ENCODE measurements at regions not wholly inside any gene's neighbourhood (a gene's known extent, or its start where the extent isn't known, plus 50 kb on each side); places are given as distances from the start of the nearest gene placed in this dataset.

GRCh38 chr15:87746333-87746732 is 510.2 kb downstream of the NTRK3 start:
- no peaks in the 10 kb centered on the region for H3K4me1 ChIP-seq (replicated peaks in 1 of 2)
- intact Hi-C loops (cut with DNase I): no loop called here
- no peak overlapping the region for H3K4me3 ChIP-seq
- H3K27me3 ChIP-seq: no peaks in the 10 kb centered on the region
- no peak overlapping the region for H3K27ac ChIP-seq
- no peak for DNase-seq
- no peak for TF ChIP-seq CTCF (IDR thresholded peaks at IDR 0.05)
- H3K36me3 ChIP-seq (replicated peaks in 1 of 2): no peaks in the 10 kb centered on the region
- H3K9me3 ChIP-seq (replicated peaks in 1 of 3): no peaks in the 10 kb centered on the region

GRCh38 chr15:87744815-87745214 is 511.7 kb downstream of the NTRK3 start:
- no peak for TF ChIP-seq CTCF (IDR thresholded peaks at IDR 0.05)
- TF ChIP-seq POLR2A (IDR thresholded peaks at IDR 0.05): no peak
- H3K27ac ChIP-seq: no peak overlapping the region
- no peaks in the 10 kb centered on the region for H3K27me3 ChIP-seq
- intact Hi-C loops (cut with DNase I): no loop called here
- no peaks in the 10 kb centered on the region for H3K4me1 ChIP-seq (replicated peaks in 1 of 2)
- no peaks in the 10 kb centered on the region for H3K36me3 ChIP-seq (replicated peaks in 1 of 2)
- no peak overlapping the region for H3K4me3 ChIP-seq
- no peak for DNase-seq
- no peaks in the 10 kb centered on the region for H3K9me3 ChIP-seq (replicated peaks in 1 of 3)
- WGBS, 4 donors: 76 to 83% (median 80%) methylated on average over 2 of the region's 2 CpGs

DNA sequence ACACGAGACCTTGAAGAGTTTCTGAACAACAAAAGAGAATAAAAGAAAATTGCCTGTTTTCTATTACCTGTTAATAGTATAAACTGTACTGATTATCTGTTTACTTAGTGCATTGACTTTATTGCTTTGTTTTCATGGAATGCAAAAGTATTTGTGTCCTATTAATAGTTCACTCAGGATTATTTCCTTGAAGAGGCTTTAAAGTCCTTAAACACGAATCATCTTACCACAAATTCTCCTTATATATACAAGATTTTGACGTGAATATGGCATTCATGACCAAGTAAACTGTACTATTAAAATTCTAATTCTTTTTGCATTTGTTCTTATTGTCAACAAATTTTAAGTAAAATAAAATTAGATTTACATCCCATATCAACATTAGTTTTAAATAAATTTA is 513.0 kb downstream of the NTRK3 start:
- H3K4me3 ChIP-seq: no peak overlapping the region
- H3K27me3 ChIP-seq: no peaks in the 10 kb centered on the region
- no peak overlapping the region for H3K27ac ChIP-seq
- H3K36me3 ChIP-seq (replicated peaks in 1 of 2): no peaks in the 10 kb centered on the region
- TF ChIP-seq CTCF (IDR thresholded peaks at IDR 0.05) (no peak), POLR2A (IDR thresholded peaks at IDR 0.05) (no peak)
- no peak for DNase-seq
- no peaks in the 10 kb centered on the region for H3K9me3 ChIP-seq (replicated peaks in 1 of 3)
- 58 to 70% (median 62%) methylated on average over 3 of the region's 3 CpGs for WGBS, 4 donors
- no peaks in the 10 kb centered on the region for H3K4me1 ChIP-seq (replicated peaks in 1 of 2)
- intact Hi-C loops (cut with DNase I): no loop called here

- H3K36me3 ChIP-seq (replicated peaks in 1 of 2): no peaks in the 10 kb centered on the region
- no peaks in the 10 kb centered on the region for H3K9me3 ChIP-seq (replicated peaks in 1 of 3)
- WGBS, 4 donors: 58 to 69% (median 61%) methylated on average over 3 of the region's 3 CpGs
- H3K27ac ChIP-seq: no peak overlapping the region
- no peak overlapping the region for H3K4me3 ChIP-seq
- DNase-seq: no peak
- no peaks in the 10 kb centered on the region for H3K27me3 ChIP-seq
- TF ChIP-seq CTCF (IDR thresholded peaks at IDR 0.05): no peak
- no peak for TF ChIP-seq POLR2A (IDR thresholded peaks at IDR 0.05)
- intact Hi-C loops (cut with DNase I): no loop called here
- H3K4me1 ChIP-seq (replicated peaks in 1 of 2): no peaks in the 10 kb centered on the region
Observed at GRCh38 chr15:87741350-87741749, 515.2 kb downstream of the NTRK3 start.
